Medulla oblongata (tissue), 1 donor: ENCODE measurements at regions not wholly inside any gene's neighbourhood (a gene's known extent, or its start where the extent isn't known, plus 50 kb on each side); places are given as distances from the start of the nearest gene placed in this dataset.

Experiments used
- DNase-seq: peaks from one replicate; pipeline ENCODE4 v3.0.0-alpha.2; 2015; ENCODE audit errors: extremely low spot score

- no peak for DNase-seq
These were observed 210.4 kb upstream of the ELAC2 start for GRCh38 chr17:13228225-13228624.

- DNase-seq, result no peak
These were observed 205.1 kb upstream of the ELAC2 start for GRCh38 chr17:13222975-13223374.

- no peak for DNase-seq
These were observed 195.0 kb upstream of the ELAC2 start for GRCh38 chr17:13212860-13213259.

GRCh38 chr17:13209081-13209480 is 191.3 kb upstream of the ELAC2 start:
- DNase-seq, result no peak

GRCh38 chr17:13204607-13205237 is 186.9 kb upstream of the ELAC2 start:
- no peak for DNase-seq

GRCh38 chr17:13202835-13203234 is 185.0 kb upstream of the ELAC2 start:
- DNase-seq, result no peak

GRCh38 chr17:13200671-13201070 is 182.8 kb upstream of the ELAC2 start:
- no peak for DNase-seq

- DNase-seq, result no peak
These were observed 181.6 kb upstream of the ELAC2 start for GRCh38 chr17:13199425-13199824.

- no peak for DNase-seq
These were observed 179.8 kb upstream of the ELAC2 start for GRCh38 chr17:13197586-13197985.

GRCh38 chr17:13194887-13195286 is 177.1 kb upstream of the ELAC2 start:
- DNase-seq, result no peak

- no peak for DNase-seq
These were observed 165.0 kb upstream of the ELAC2 start for GRCh38 chr17:13182854-13183253.

- no peak for DNase-seq
These were observed 164.6 kb upstream of the ELAC2 start for GRCh38 chr17:13182450-13182849.

GRCh38 chr17:13181683-13182082 is 163.9 kb upstream of the ELAC2 start:
- no peak for DNase-seq

- DNase-seq, result no peak
These were observed 158.6 kb upstream of the ELAC2 start for GRCh38 chr17:13176436-13176835.

GRCh38 chr17:13171790-13172189 is 154.0 kb upstream of the ELAC2 start:
- no peak for DNase-seq

GRCh38 chr17:13162361-13162760 is 144.5 kb upstream of the ELAC2 start:
- DNase-seq, result no peak

GRCh38 chr17:13160790-13161189 is 143.0 kb upstream of the ELAC2 start:
- no peak for DNase-seq

GRCh38 chr17:13160296-13160695 is 142.5 kb upstream of the ELAC2 start:
- DNase-seq, result no peak

GRCh38 chr17:13158494-13159240 is 140.8 kb upstream of the ELAC2 start:
- no peak for DNase-seq

GRCh38 chr17:13157656-13158055 is 139.8 kb upstream of the ELAC2 start:
- DNase-seq, result no peak

GRCh38 chr17:13154930-13155329 is 137.1 kb upstream of the ELAC2 start:
- DNase-seq, result no peak

- no peak for DNase-seq
These were observed 136.6 kb upstream of the ELAC2 start for GRCh38 chr17:13154398-13154797.

- DNase-seq, result no peak
These were observed 135.2 kb upstream of the ELAC2 start for GRCh38 chr17:13153036-13153435.

- DNase-seq, result no peak
These were observed 134.7 kb upstream of the ELAC2 start for GRCh38 chr17:13152501-13152900.
